CD4-positive, alpha-beta T cell treated with Interleukin-6 at 100 ng/mL for 8 hours (primary cell): ENCODE measurements at regions not wholly inside any gene's neighbourhood (a gene's known extent, or its start where the extent isn't known, plus 50 kb on each side); places are given as distances from the start of the nearest gene placed in this dataset.

Experiments used
- DNase-seq: peaks from one replicate; pipeline ENCODE4 v3.0.0-alpha.2; 2020; ENCODE audit warnings: mixed read lengths, low spot score

DNA sequence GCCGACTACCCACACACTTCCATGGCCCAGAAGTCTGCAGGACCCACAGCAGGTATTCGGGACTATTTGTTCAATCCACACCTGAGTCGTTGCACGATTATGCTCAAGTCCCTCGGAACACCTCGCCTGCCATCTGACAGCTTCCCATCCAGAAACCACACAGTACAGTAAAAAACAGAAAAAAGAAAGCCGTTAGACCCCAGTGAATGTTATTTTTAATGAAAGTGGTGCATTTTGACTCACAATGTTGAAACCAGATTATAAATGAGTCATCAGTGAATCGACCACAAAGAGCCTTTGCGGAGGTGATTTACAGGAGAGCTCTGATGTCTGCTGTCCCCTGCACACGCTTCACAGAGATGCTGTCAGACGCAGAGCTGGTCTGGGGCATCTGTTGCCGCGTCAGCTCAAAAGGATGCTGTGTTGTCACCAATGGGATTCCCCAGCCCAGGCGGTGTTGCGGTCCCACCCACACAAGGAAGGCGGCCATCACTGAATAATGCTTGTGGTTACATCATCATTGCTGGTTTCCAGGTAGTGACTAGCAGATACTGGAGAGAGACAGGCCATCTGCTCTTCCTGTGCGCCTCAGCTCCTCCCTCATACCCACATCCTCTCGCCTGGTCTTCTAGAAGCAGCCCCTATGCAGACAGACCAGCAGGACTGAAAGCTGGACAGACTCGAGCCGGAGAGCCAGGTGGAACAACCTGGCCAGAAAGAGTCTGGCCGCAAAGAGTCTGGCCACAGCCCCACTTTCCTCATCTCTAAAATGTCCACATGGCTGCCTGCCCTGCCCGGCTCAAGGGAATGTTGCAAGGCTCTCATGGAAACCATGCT, 116.8 kb downstream of the TOMM20 start:
- peak; percentile 98 for DNase-seq

DNA sequence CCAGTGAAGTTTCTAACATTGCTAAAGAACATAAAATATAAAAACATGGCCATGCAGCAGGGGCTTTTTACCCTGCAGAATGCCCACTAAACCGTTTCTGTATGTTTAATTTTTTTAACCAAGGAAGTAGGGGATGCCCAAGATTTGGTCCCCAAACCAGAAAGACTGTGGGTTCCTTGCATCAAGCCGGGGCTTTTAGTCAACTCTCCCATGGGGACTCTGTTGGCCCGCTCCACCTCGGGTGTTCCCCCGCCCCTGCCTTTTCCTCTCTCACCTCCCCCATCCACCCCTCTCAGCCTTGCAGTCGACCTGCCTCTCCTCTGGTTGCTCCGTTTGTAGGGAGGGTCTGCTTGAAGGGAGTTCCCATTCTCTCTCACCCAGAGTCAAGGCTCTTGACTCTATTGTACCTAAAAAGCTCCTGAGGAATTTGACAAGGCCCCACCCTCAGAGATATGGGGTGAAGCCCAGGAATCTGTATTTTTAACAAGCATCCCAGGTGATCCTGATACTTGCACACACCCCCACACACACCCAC, 117.5 kb downstream of the TOMM20 start:
- DNase-seq: peak; percentile 44

DNA sequence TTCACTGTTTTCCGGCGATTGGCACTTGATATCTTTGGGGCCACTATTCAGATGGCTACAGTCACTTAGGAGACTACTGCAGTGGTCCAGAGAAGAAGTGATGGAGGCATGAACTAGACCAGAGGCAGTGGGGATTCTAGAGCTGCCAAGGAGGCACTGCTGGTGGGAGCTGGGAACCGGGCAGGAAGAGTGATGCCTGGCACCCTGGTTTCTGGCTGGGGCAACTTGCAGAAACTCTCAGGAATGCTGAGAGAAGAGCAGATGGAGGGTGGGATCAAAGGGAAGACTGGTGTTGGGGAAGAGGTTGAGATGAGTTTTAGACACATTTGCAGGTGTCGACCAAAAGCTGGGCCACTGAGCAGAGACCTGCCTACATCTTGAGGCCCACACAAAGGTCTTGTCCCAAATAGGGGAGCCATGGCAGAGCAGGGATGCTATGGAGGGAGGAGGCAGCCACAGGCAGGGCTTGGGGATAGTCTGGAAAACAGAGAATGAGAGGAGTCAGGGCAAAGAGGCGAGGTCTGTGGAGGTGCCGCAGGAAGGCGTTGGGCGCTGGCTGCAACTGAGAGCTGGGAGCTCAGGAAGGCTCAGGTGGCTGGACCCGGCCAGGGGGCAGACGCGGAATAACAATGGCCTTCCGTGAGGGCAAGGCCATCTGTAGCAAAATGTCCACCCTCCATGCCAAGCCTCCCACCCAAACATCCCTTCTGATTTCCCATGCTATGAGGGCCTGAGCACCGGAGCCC, 118.9 kb downstream of the TOMM20 start:
- no peak for DNase-seq

DNA sequence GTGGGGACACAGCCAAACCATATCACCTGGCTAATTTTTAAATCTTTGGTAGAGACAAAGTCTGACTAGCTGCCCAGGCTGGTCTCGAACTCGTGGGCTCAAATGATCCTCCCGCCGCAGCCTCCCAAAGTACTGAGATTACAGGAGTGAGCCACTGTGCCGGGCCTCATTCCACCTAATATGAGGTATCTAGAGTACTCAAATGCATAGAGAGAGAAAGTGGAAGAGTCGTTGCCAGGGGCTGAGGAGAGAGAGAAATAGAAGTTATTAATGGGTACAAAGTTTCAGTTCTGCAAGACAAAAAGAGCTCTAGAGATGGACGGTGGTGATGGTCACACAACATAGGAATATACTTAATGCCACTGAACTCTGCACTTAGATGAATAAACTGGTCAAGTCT, 119.6 kb downstream of the TOMM20 start:
- no peak for DNase-seq

DNA sequence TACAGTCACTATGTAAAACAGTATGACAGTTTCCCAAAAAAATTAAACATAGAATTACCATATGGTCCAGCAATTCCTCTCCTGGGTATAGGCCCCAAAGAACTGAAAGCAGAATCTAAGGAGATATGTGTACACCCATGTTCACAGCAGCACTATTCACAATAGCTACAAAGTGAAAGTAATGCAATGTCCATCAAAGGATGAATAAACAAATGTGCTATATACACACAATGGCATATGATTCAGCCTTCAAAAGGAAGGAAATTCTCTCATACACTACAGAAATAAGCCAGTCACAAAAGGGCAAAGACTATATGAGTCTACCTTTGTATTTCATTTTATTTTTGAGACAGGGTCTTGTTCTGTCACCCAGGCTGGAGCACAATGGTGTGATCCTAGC, 120.4 kb downstream of the TOMM20 start:
- no peak for DNase-seq

DNA sequence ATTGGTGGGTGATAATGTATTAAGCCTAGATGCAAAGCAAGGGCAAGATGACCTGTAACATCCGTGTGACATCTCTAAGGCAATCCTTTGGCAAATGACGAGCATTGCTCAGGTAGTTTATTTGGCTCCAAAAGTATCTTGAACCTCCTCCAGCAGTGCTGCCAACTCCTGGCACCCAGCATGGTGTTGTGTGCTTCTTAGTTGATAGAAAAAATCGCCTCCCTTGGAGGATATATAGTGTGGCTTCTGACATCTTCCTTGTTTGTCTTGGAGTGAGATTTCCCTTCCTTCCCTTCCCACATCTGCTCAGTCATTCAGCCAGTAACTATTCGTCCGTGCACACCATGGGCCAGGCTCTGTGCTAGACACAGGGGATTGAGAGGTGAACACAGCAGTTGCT, 121.8 kb downstream of the TOMM20 start:
- DNase-seq: no peak

DNA sequence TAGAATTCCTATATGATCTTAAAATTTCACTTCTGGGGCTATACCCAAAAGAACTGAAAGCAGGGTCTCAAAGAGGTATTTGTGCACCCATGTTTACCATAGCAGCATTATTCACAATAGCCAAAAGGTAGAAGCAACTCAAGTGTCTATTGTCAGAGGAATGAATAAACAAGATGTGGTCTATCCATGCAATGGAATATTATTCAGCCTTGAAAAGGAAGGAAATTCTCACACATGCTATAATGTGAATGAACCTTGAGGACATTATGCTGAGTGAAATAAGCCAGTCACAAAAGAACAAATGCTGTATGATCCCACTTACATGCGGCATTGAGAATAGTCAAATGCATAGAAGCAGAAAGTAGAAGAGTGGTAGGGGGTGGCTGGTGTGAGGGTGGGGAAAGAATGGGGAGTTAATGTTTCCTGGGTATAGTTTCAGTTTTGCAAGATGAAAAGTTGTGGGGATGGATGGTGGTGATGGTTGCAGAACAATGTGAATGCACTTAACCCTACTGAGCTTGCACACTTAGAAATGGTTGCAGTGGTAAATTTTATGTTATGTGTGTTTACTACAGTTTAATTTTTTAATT, 122.4 kb downstream of the TOMM20 start:
- DNase-seq: no peak

DNA sequence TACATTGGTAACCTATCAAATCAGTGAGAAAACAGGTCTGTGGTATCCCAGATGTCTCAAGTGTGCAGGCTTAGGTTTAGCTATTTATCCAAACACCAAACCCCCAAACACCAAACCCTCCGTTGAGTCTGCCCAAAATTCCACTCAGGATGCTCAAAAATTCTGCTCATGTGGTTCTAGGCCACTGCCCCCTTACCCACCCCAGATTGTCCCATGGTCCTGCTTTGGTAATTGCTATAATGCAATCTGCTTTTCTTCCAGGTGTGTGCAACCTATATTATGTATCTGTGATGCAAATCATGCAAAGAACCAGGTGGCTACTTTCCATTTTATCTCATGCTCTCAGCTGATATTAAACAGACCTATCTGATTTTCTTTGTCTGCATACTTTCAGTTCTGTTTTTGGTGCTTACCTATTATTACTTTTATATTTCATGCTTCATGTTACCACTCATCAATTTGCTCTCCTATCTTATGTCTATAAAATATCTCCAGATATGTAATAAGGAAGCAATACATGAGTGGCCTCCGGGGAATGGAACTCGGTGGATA, 123.7 kb downstream of the TOMM20 start:
- DNase-seq: no peak

DNA sequence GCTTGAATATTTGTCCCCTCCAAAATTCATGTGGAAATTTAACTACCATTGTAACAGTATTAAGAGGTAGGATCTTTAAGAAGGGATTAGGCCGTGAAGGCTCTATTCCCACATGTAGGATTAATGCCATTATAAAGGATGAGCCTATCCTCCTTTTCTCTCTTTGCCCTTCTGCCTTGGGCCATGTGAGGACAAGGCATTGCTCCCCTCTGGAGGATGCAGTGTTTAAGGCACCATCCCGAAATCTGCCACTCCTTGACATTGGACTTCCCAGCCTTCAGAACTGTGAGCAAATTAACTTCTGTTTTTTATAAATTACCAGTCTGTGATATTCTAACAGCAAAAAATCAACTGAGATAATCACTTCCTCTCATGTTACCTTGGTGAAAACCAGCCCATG, 124.4 kb downstream of the TOMM20 start:
- DNase-seq: no peak

DNA sequence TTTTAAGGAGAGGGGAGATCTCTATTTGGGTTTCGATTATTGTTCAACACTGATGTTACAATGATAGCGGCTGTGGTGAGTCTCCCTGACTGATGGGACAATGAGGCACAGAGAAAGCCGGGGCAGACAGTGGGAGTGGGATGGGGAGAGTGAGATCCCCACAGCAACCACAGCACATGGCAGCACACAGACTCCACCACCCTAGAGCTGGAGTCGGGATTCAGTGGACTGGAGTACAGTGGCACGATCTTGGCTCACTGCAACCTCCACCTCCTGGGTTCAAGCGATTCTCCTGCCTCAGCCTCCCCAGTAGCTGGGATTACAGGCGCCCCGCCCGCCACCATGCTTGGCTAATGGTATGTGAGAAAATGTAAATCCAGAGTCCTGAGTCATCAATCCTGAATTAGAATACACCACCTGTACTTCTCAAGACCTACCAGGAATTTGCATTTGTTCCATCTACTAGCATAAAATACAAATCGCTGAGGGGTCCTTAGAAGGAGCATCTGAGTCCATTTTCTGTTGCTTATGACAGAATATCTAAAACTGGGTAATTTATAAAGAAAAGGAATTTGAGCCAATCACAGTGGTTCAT, 125.8 kb downstream of the TOMM20 start:
- no peak for DNase-seq

DNA sequence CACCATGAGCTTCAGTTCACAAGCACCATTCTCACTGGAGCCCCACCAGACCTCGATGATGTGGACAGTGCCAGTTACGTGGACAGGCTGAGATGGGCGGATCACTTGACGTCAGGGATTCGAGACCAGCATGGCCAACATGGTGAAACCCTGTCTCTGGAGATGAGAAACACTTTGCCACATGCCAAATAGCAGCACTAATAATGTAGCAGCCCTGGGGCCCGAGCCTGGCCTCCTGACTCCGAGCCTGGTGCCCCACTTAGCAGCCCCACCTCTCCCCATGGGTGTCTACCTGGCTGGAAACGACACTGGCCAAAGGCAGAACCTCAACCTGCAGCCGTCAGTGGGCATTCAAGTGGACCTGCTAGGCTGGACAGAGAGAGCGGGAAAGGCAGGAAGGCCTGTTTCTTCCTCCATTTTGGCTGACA, 129.1 kb downstream of the TOMM20 start:
- DNase-seq: no peak

DNA sequence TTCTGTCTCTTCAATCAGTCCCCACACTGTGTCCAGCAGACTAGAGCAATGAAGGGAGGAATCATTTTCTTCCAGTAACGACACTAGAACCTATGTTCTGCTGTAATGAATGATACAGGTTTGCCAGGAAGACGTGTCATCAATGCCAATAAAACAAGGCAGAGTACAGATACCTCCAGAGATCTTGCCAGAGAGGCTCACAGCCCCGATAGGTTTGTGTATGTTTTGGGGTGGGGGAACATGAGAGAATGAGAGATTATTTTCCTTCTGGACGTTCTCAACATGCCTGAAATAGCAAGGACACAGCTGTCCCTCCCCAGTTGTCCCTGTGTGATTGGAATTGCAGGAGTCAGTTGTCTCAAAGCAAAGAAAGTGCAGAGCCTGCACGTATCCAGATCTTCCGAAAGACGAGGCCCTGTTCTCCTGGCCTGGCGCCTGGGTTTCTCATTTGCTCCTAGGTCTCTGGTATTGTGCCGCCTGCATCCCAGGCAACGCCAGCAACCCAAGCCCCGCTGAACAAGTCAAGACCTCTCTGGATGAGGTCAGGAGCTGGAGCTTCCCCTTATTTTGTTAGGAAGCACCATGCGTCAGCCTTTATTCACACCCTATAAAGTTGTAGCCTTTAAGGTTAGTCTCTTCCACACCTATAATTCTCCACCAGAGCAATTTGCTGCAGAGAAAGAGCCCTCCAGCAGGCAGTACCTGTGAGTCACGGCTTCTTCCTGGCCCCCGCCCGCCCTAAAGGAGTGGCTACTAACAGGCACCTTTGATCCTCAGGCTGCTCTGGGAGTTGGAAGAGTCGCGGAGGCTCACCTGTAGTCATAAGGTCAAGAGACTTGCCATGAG, 130.5 kb downstream of the TOMM20 start:
- DNase-seq: no peak

DNA sequence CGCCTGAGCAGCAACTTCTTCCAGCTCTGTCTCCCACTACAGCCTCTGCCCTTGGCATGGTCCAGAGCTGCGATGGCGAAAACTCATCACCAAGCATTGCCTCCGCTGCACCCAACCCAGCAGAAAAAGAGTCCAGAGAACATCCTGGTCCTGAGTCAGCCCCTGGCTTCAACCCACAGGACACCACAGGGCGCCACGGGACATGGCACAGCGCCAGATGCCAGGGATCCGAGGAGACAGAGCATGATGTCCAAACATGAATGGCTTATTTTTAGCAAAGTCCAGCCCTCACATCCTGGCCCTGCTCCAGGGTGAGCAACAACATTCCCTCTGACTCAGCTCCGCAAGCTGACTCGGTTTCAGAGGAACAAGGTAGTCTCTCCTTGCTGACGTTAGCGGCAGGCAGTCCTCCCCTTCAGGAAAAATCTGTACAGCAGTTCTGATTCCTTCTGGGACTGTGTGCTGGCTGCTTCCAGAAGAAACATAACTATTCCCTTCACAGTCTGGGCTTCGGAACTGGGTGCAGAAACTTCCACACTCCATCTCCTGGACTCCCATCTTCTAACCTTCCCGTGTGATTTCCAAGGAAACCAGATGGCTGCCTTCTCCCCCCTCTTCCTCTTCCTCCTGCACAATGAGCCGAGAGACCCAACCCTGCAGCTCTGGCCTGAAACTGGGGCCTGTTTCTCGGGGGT, 131.3 kb downstream of the TOMM20 start:
- DNase-seq: no peak

DNA sequence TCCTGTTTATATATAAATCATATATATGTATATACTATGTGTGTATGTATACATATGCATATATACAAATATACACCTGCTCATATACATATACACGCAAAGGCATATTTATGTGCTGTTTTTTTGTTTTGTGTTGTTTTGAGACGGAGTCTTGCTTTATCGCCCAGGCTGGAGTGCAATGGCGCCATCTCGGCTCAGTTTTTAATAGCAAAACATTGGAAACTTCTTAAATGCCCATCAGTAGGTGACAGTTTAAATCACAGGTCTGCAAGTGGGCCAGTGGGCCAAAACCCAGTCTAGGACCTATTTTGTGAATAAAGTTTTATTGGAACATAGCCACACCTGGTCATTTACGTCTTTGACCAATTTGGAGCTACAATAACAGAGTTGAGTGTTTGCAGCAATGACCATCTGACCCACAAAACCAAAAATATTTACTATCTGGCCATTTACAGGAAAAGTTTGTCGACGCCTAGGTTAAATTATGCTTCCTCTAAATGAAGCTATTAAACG, 132.3 kb downstream of the TOMM20 start:
- no peak for DNase-seq

DNA sequence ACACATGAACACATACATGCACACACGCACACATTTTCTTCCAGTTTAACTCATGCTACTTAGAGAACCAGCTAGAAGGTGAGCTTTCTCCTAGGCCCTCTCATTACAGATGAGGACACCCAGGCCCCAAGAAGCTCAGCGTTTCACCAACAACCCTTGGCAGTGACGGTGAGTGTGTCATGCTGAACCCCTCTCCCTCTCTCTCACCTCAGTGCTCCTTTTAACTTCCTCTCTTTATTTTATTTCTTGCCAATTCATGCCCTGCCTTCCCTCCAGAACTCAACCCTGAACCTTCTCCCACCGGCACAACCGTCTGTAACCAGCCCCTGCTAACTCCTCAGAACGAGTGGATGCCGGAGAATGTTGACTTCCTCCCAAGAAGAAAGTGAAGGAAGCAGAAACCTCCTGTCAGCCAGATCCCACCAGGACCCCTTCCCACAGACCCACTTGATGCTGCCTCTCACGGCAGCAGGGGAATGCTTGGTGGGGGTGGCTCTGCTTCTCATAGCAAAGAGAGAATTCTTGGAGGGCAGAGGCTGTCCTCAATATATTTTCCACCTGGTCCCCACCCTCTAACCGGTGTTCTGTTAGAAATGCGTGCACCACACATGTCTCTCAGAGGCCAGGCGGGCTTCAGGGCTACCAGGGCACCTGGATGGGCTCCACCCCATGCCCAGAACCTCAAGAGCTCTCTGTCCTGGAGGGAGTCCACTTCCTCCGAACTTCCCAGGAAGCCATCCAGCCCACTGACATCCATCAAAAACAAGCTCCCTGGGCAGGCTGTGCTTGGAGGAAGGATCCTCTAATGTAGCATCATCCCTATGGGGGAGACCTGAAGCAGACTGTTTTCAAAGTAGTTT, 134.0 kb downstream of the TOMM20 start:
- no peak for DNase-seq

DNA sequence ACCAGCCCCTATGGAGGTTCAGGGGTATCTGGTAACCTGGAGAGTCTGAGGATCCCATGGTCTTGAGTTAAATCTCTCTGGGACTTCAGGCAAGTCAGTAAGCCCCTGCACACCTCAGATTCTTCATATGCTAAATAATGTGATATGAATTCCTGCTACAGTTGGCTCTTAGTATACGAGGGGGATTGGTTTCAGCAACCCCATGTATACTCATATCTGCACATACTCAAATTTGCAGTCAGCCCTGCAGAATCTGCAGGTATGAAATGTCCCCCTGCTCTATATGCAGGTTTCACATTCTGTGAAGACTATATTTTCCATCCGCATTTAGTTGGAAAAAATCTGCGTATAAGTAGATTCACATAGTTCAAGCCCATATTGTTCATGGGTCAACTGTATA, 136.6 kb downstream of the TOMM20 start:
- no peak for DNase-seq

DNA sequence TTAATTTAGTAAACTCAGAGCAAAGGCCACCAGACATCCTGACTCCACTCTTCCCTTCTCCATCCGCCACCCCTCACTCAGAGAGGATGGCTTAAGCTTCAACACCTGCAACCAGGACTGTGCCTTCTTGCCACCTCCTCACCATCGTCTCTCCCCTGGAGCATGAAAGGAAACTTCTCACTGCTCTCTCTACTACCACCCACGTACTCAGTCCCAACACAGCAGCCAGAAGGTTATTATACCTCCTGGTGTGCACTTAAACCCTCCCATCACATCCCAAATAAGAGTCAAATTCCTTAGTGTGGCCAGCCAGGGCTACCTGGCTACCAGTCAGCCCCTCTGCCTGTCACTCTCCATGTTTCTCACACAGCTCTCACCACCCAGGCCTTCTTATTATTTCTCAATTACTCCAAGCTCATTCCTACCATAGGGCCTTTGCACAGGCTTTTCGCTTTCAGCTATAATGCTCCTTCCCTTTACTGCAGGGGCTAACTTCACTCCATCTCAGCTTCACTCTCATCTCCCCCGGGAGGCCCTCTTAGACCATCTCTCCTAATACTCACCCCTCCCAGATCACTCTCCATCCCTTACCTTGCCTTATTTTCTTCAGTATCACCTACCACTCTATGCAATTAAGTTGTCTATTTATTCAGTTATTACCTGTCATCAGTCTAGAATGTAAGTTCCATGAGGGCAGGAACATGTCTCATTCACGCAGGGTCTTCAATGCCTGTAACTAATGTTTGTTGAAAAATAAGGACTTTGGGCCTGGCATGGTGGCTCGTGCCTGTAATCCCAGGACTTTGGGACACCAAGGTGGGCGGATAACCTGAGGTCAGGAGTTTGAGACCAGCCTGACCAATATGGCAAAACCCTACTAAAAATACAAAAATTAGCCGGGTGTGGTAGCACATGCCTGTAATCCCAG, 137.5 kb downstream of the TOMM20 start:
- no peak for DNase-seq

DNA sequence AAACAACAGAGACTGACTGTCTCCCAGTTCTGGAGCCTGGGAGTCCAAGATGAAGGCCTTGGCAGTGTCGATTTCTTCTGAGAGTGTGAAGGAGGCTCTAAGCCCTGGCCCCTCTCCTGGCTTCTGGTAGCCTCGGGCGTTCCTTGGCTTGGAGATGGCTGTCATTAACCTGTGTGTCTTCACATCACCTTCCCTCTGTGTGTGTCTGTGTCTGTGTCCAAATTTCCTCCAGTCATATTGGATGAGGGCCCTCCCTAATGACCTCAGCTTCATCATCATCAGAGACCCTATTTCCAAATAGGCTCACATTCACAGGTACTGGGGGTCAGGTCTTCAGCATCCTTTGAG, 138.3 kb downstream of the TOMM20 start:
- DNase-seq: no peak
